Activated CD4-positive, alpha-beta T cell treated with anti-CD3 and anti-CD28 coated beads, Interleukin-2, amount 10 ng/mL, durations not matched to agents 7 days and 5 days (primary cell): ENCODE measurements at regions not wholly inside any gene's neighbourhood (a gene's known extent, or its start where the extent isn't known, plus 50 kb on each side); places are given as distances from the start of the nearest gene placed in this dataset.
A peak's percentile ranks its signal among the peaks of the same experiment; 100 is the strongest.
"Not testable (repeated sequence)": the region's sequence is repeated elsewhere in the genome, so short reads cannot be mapped to it uniquely, and the experiment has no call there.

ENCODE experiments used
- CTCF ChIA-PET: fragments of 350-600 bp; sonication (Branson Sonifier 250); formaldehyde crosslinking; loops from one replicate; lab custom pipeline; 2021; ENCODE audit warnings: antibody characterized with exemption; lab: Charles Lee
- POLR2A ChIA-PET: fragments of 350-600 bp; sonication (Branson Sonifier 250); formaldehyde crosslinking; loops from one replicate; lab custom pipeline; 2021; ENCODE audit warnings: antibody characterized with exemption; lab: Charles Lee
- DNase-seq: peaks from one replicate; pipeline ENCODE4 v3.0.0-alpha.2; 2020
- H3K27ac Mint-ChIP-seq: one replicate; pipeline ENCODE4 v1.8.0; 2021; ENCODE audit warnings: mild to moderate bottlenecking, moderate library complexity, mixed read lengths
- H3K27me3 Mint-ChIP-seq: one replicate; pipeline ENCODE4 v1.8.0; 2021; ENCODE audit warnings: mixed read lengths
- H3K36me3 Mint-ChIP-seq: one replicate; pipeline ENCODE4 v1.8.0; 2021; ENCODE audit warnings: low read depth, mixed read lengths
- H3K4me1 Mint-ChIP-seq: one replicate; pipeline ENCODE4 v1.8.0; 2021; ENCODE audit warnings: mixed read lengths
- H3K4me3 Mint-ChIP-seq: one replicate; pipeline ENCODE4 v1.8.0; 2021; ENCODE audit warnings: mild to moderate bottlenecking, moderate library complexity, mixed read lengths
- H3K9me3 Mint-ChIP-seq: one replicate; pipeline ENCODE4 v1.8.0; 2021; ENCODE audit warnings: mixed read lengths

DNA sequence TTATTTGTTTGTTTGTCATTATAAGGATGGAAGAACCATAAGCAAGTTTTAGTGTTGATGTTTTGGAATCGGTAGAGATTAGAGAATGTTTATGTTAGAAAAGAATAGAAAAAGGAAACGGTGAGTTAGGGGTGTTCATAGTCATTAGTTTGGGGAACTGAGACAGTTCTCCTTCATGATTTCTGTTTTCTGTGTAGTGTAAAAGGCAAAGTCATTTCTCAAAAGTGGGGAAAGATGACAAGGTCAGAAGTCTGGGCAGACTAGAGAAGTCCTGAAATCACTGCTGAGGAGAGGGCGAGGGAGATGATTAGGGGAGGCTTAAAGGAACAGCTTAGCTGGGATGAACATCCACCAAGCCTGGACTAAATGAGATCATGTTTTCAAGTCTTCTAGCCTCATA is 498.9 kb downstream of the TTLL7 start:
- no peak overlapping the region for H3K4me3 Mint-ChIP-seq
- peaks cover 41% of the 10 kb centered on the region for H3K36me3 Mint-ChIP-seq
- POLR2A ChIA-PET: no interaction called here
- H3K9me3 Mint-ChIP-seq: peaks cover 45% of the 10 kb centered on the region
- peaks cover 36% of the 10 kb centered on the region for H3K4me1 Mint-ChIP-seq
- CTCF ChIA-PET: no interaction called here
- no peak for DNase-seq
- no peak overlapping the region for H3K27ac Mint-ChIP-seq
- no peaks in the 10 kb centered on the region for H3K27me3 Mint-ChIP-seq

DNA sequence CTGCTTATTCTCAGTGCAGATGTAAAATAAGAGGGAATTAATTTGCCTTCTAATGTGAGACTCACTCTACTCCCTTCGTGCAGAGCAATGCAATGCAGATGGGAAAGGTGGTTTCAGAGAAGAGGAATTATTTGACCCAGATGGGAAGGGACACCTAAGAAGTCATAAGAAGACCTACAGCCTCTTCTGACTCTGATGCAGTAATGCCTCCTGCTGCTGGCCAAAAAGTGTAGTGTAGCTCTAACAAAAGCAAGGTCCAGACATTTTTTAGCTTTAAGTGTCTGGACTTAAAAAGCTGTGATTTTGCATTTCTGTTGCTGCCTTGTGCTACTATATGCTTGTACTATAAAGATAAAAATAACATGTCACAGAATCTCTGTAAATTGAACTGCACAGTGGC is 501.4 kb downstream of the TTLL7 start:
- ChIA-PET POLR2A (no interaction called here), CTCF (interaction anchor here (1.0 kb wide), 1 partner anchor 10 kb away, joined by 4 read pairs; no protein-coding TSS in a partner anchor)
- no peak overlapping the region for H3K4me3 Mint-ChIP-seq
- no peak for DNase-seq
- no peak overlapping the region for H3K27ac Mint-ChIP-seq
- H3K27me3 Mint-ChIP-seq: no peaks in the 10 kb centered on the region
- peaks cover 32% of the 10 kb centered on the region for H3K36me3 Mint-ChIP-seq
- peaks cover 37% of the 10 kb centered on the region for H3K9me3 Mint-ChIP-seq
- peaks cover 32% of the 10 kb centered on the region for H3K4me1 Mint-ChIP-seq

DNA sequence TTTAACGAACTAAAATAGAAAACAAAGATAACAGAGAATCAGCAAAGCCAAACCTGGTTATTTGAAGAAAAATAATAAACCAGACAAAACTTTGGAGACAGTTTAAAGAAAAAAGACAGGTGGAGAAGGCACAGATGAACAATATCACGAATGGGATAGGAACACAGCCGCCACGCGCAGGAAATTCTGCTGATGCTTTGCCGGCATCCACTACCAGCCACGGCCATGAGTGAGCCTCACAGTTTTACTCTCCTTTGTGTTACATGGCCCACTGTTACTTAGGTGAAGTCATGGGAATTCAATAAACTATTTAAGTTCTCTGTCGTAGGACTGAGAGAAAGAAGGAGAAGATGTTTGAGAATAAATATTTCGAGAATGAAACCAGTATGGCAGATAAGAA is 503.4 kb downstream of the TTLL7 start:
- ChIA-PET POLR2A (no interaction called here), CTCF (no interaction called here)
- peaks cover 23% of the 10 kb centered on the region for H3K36me3 Mint-ChIP-seq
- H3K9me3 Mint-ChIP-seq: peaks cover 28% of the 10 kb centered on the region
- H3K4me3 Mint-ChIP-seq: no peak overlapping the region
- H3K27me3 Mint-ChIP-seq: no peaks in the 10 kb centered on the region
- peaks cover 17% of the 10 kb centered on the region for H3K4me1 Mint-ChIP-seq
- DNase-seq: no peak
- H3K27ac Mint-ChIP-seq: no peak overlapping the region

DNA sequence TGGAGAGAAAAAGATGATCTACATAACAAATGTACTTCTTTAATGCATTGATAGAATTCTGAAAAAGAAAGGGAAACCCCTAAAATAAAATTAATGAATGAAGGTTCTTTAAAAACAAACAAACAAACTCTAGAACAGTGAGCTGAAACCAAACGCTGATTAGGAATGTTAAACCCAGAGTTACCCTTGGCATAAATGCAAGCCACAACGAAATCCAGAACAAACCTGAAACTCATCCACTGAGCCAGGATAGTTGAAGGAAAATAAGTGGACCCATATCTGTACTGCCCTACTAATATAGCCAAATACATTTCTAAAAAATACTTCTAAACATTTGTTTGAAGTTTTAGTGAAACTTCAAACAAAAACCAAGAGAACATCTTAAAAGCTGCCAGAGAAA is 505.3 kb downstream of the TTLL7 start:
- peaks cover 22% of the 10 kb centered on the region for H3K9me3 Mint-ChIP-seq
- no peaks in the 10 kb centered on the region for H3K27me3 Mint-ChIP-seq
- H3K4me3 Mint-ChIP-seq: no peak overlapping the region
- H3K36me3 Mint-ChIP-seq: peaks cover 12% of the 10 kb centered on the region
- ChIA-PET POLR2A (no interaction called here), CTCF (no interaction called here)
- H3K4me1 Mint-ChIP-seq: peaks cover 13% of the 10 kb centered on the region
- DNase-seq: no peak
- H3K27ac Mint-ChIP-seq: no peak overlapping the region

DNA sequence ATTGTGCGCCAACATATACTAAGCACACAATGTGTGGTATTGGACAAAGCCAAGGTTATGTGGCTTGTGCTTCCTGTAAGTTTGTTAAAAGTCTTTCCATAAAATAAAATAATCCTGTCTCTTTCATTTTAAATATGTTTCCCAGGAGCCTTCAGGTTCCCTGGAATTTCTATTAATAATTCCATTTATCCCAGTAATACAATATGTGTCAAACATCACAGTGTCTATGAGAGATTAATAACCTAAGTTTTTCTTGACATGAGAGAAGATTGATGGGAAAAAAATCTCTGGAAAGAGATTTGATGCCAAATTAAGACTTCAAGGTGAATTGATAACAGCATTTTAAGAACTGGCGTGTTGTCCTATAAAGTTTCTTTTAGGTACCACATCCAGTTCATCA is 507.0 kb downstream of the TTLL7 start:
- Mint-ChIP-seq H3K4me3 (no peak overlapping the region), H3K27ac (no peak overlapping the region), H3K36me3 (peaks cover 9% of the 10 kb centered on the region), H3K4me1 (peaks cover 22% of the 10 kb centered on the region), H3K9me3 (peaks cover 17% of the 10 kb centered on the region), H3K27me3 (no peaks in the 10 kb centered on the region)
- POLR2A ChIA-PET: no interaction called here
- CTCF ChIA-PET: no interaction called here
- no peak for DNase-seq

DNA sequence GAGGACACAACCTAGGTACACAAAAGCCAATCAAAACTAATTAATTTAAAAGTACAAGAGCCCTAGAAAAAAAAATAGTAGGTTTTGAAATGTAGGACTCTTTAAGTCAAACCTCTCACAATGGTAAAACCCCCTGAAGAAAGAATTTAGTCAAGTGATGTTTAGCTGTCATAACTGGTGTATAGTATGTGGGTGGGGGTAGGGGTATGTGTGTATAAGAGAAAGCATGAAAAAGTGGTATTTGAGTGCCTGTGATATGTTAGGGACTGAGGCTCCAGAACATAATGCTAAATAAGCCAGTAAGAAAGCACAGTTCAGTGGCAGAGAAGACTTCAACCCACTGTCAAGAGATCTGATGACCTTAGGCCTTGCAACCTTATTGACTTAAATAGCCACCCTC is 507.9 kb downstream of the TTLL7 start:
- Mint-ChIP-seq H3K9me3 (peaks cover 15% of the 10 kb centered on the region), H3K4me3 (no peak overlapping the region), H3K27me3 (no peaks in the 10 kb centered on the region), H3K27ac (no peak overlapping the region), H3K4me1 (peaks cover 22% of the 10 kb centered on the region), H3K36me3 (peaks cover 7% of the 10 kb centered on the region)
- CTCF ChIA-PET: no interaction called here
- DNase-seq: no peak
- POLR2A ChIA-PET: no interaction called here

DNA sequence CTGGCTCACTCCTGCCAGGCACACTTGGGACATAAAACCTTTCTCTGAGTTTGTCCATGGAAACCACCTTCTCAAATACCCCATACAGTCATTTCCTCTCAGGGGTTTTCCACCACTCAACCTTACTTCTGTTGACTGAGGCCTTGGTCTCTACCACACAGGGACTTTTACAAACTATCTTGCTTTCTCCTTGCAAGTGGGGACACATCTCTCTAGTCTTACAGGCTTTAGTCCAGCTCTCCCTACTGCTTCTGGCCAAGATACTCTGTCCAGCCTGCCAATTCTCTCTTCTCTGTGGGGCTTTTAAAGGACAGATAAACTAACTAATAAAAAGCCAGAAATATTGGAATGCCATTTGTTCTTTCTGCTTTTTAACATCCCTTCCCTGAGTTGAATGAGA is 510.8 kb downstream of the TTLL7 start:
- POLR2A ChIA-PET: not testable (repeated sequence)
- peak; percentile 8 for DNase-seq

DNA sequence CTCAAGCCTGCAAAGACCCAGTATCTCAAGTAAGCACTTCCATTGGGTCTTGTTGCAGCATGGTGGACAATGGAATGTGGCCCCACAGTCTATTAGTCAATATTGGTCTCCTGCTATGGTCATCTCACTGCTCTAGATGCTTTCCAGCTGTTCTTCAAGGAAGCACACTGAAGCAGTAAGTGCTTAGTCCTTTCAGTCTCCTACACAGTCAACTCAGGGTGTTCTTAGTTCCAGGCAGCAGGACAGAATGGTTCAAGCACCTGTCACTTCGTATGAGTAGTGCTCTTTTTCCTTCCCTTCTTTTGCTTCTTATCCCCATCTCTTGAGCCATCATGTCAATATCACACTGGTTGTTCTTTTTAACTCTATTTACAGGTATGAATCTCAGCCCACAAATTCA is 511.5 kb downstream of the TTLL7 start:
- H3K27ac Mint-ChIP-seq, CTCF ChIA-PET, H3K4me3 Mint-ChIP-seq, H3K36me3 Mint-ChIP-seq, H3K27me3 Mint-ChIP-seq, POLR2A ChIA-PET, DNase-seq: not testable (repeated sequence)
- peaks cover 26% of the 10 kb centered on the region for H3K4me1 Mint-ChIP-seq
- H3K9me3 Mint-ChIP-seq: peaks cover 11% of the 10 kb centered on the region

More for the DNA sequence above, 510.8 kb downstream of the TTLL7 start:
- CTCF ChIA-PET, H3K4me3 Mint-ChIP-seq, H3K36me3 Mint-ChIP-seq, H3K27me3 Mint-ChIP-seq, H3K9me3 Mint-ChIP-seq: not testable (repeated sequence)
- Mint-ChIP-seq H3K27ac (peak overlapping the region; percentile 68), H3K4me1 (peaks cover 24% of the 10 kb centered on the region)

DNA sequence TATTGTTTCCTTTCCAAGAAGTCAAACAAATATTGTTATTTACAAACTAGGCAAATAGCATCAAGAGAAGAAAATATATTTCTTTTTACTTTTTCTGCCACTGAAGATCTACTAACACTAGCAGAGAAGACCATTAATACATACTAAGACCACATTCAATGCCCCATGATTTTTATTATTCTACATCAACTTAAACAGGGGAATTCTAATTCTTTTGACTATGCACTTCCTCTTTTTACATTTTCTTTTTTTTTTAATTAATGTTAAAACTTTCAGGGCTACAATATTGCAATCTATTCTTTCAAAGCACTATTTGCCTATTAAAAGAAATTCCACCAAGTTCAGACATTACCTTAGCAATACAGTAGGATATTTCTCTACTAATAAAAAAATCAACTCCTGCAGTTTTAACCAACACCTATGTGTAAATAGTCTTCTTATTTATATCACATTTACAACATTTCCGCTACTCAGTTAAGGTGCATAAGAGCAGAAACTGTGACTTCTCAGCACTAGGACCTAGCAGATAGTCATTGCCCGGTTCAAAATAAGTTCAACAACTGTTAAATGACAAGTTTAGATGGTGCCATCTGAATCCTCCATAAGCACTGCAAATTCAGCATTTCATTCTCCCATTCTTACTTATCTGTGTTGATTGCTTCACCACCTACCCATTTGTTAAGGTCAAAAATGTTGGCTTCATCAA is 513.5 kb downstream of the TTLL7 start:
- H3K9me3 Mint-ChIP-seq, H3K27me3 Mint-ChIP-seq, POLR2A ChIA-PET, H3K4me3 Mint-ChIP-seq, DNase-seq, H3K27ac Mint-ChIP-seq, H3K36me3 Mint-ChIP-seq, CTCF ChIA-PET: not testable (repeated sequence)
- H3K4me1 Mint-ChIP-seq: peaks cover 26% of the 10 kb centered on the region

DNA sequence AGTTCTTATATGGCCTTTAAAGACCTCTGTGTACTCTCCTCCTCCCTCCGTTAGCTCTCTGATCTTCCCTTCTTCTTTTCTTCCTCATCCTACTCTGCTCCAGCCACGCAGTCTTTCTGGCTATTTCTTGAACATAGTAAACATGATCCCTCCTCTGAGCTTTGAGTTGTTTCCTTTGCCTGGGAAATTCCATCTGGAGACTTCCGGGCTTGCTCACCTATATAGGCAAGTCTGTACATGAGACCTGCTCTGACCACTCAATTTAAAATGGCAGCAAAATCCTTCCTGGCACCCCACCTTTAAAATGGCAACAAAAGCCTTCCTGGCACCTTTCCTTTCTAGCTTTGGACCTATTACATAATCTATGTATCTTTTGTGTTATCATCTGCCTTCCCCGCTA is 517.6 kb downstream of the TTLL7 start:
- POLR2A ChIA-PET, H3K36me3 Mint-ChIP-seq, CTCF ChIA-PET, DNase-seq, H3K27me3 Mint-ChIP-seq, H3K9me3 Mint-ChIP-seq, H3K27ac Mint-ChIP-seq, H3K4me3 Mint-ChIP-seq, H3K4me1 Mint-ChIP-seq: not testable (repeated sequence)

DNA sequence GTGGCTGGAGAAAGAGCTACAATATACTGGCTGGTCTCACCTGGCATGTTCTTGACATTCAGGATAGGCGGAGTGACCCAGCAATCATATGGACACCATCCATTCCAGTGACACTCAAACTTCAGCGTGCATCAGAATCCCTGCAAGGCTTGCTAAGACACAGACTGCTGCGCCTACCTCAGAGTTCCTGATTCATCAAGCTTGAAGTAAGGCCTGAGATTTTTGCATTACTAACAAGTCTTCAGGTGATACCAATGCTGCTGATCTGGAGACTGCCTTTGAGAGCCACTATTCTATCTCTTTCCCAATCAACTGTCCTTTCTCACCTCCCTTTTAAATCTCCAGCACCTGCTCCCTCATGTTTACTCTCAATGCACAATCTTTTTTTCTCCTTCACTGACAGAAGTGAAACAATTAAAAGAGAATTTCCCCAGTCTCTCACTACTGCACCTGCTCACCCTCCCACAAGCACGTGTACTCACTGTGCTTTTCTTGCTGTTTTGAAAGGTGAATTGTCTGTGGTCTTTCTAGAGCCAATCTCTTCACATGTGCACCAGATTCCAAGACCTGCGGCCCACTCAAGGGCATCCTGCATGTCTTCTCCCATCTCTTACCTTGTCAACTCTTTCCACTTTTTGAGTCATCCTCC is 519.2 kb downstream of the TTLL7 start:
- H3K27me3 Mint-ChIP-seq, POLR2A ChIA-PET, H3K4me1 Mint-ChIP-seq, H3K4me3 Mint-ChIP-seq, CTCF ChIA-PET, H3K9me3 Mint-ChIP-seq, H3K27ac Mint-ChIP-seq, DNase-seq, H3K36me3 Mint-ChIP-seq: not testable (repeated sequence)

DNA sequence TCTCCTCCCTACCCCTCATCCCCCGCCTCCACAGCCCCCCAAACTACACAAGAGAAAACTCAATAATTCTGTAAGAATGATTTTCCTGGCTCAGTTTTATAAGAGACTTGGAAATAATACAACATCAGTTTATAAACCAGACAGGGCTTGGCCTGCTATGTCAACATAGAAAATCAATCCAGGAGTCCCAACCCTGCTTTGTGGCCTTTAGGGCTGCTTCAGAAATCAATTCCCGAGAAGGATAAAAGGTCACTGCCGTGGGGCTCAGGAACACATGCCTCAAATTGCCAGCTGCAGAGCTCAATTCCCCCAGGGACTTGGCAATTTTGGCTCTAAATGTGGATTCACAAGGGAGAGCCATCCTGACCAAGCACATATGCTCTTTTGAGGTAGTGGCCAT is 520.8 kb downstream of the TTLL7 start:
- H3K9me3 Mint-ChIP-seq, POLR2A ChIA-PET, DNase-seq, H3K36me3 Mint-ChIP-seq, CTCF ChIA-PET, H3K4me3 Mint-ChIP-seq, H3K27ac Mint-ChIP-seq, H3K4me1 Mint-ChIP-seq, H3K27me3 Mint-ChIP-seq: not testable (repeated sequence)

DNA sequence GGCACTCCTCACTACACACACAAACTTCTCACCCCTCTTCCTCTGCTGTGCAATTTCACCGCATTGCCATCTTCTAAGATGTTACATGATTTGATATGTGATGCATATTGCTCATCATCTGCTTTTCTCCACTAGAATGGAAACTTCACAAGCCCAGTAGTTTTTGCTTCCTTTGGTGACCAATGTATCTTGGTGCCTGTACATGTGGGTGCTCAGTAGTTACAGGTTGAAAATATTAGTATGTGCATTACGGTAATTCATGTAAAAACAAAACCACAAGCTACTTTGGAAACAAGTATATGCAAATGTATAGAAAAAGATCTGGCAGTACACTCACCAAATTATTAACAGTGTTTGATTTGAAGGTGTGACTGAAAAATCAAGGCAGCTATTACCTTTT is 522.4 kb downstream of the TTLL7 start:
- H3K9me3 Mint-ChIP-seq, H3K36me3 Mint-ChIP-seq, CTCF ChIA-PET, POLR2A ChIA-PET, H3K27me3 Mint-ChIP-seq, DNase-seq, H3K4me1 Mint-ChIP-seq, H3K27ac Mint-ChIP-seq, H3K4me3 Mint-ChIP-seq: not testable (repeated sequence)

DNA sequence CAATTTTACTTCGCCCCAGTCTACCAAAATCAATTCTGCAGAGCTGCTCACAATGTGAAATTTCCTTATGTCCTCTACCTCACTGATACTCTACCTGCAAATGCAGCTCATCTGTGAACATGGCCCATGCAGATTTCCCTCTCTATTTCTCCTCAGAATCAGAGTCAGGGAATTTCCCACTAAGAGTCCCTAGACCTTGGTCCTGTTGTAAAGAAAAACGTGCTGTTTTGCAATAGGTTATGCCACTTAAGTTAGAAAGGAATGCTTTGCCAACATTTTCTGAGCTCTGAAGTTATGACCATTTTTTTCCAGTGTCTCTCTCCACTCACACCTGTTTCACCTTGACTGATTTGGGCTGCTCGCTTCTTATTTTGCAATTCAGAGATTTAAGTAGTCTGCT is 524.0 kb downstream of the TTLL7 start:
- H3K4me3 Mint-ChIP-seq, H3K9me3 Mint-ChIP-seq, H3K4me1 Mint-ChIP-seq, CTCF ChIA-PET, H3K27ac Mint-ChIP-seq, H3K36me3 Mint-ChIP-seq, POLR2A ChIA-PET, DNase-seq, H3K27me3 Mint-ChIP-seq: not testable (repeated sequence)
